ENCODE measurements at regions not wholly inside any gene's neighbourhood (a gene's known extent, or its start where the extent isn't known, plus 50 kb on each side); places are given as distances from the start of the nearest gene placed in this dataset.

DNA sequence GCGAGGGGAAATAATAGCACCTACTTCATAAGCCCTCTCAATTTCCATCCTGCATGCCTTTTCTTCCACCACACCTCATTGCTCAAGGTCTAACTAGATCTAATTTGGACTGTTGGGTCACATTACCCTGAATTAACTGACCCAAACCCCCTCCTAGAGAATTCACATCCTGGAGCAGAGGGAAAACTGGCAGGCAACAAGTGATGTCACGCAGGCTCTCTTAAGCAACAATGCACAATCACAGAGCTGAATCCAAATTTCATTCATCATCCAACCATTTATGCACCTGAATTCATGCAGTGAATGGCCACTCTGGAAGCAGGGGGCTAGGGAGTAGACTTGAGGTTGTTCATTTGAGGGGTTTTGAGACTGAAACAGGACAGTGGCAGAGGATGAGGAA, 107.7 kb upstream of the HUWE1 start:
- Histone ChIP-seq H3K9ac (ENCODE audit: low read depth in 1 of 2, low read length in 2 of 2) (no peak overlapping the region), H3K27me3 (ENCODE audit: control insufficient read depth in 4 of 4, insufficient read depth in 4 of 4, low read length in 3 of 4) (no peaks in the 10 kb centered on the region), H3K9me3 (ENCODE audit: control insufficient read depth in 4 of 4, low read length in 3 of 4) (no peaks in the 10 kb centered on the region), H3K36me3 (ENCODE audit: control insufficient read depth in 4 of 4, insufficient read depth in 3 of 4, low read depth in 1 of 4, low read length in 3 of 4) (no peaks in the 10 kb centered on the region), H3K27ac (ENCODE audit: low read depth in 1 of 2, low read length in 2 of 2) (no peak overlapping the region), H3K4me3 (ENCODE audit: low read depth in 1 of 3, low read length in 3 of 3) (no peak overlapping the region), H3K4me1 (ENCODE audit: control insufficient read depth in 4 of 4, insufficient read depth in 4 of 4, low read length in 3 of 4) (no peaks in the 10 kb centered on the region)
- DNase-seq (ENCODE audit: low spot score): no peak
- TF ChIP-seq EGR1 (IDR thresholded peaks at IDR 0.05; ENCODE audit: low read depth in 2 of 2): no peak
- TF ChIP-seq, protein P1, sequence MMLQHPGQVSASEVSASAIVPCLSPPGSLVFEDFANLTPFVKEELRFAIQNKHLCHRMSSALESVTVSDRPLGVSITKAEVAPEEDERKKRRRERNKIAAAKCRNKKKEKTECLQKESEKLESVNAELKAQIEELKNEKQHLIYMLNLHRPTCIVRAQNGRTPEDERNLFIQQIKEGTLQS (IDR thresholded peaks at IDR 0.05): no peak
- TF ChIP-seq TAF1 (conservative IDR thresholded peaks at IDR 0.05): no peak
- TF ChIP-seq SP1 (IDR thresholded peaks at IDR 0.05): no peak
- TF ChIP-seq, protein P2, sequence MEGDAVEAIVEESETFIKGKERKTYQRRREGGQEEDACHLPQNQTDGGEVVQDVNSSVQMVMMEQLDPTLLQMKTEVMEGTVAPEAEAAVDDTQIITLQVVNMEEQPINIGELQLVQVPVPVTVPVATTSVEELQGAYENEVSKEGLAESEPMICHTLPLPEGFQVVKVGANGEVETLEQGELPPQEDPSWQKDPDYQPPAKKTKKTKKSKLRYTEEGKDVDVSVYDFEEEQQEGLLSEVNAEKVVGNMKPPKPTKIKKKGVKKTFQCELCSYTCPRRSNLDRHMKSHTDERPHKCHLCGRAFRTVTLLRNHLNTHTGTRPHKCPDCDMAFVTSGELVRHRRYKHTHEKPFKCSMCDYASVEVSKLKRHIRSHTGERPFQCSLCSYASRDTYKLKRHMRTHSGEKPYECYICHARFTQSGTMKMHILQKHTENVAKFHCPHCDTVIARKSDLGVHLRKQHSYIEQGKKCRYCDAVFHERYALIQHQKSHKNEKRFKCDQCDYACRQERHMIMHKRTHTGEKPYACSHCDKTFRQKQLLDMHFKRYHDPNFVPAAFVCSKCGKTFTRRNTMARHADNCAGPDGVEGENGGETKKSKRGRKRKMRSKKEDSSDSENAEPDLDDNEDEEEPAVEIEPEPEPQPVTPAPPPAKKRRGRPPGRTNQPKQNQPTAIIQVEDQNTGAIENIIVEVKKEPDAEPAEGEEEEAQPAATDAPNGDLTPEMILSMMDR (IDR thresholded peaks at IDR 0.05; ENCODE audit: low read depth, low read length, missing input control): no peak
- TF ChIP-seq YY1 (IDR thresholded peaks at IDR 0.05): no peak
- TF ChIP-seq GABPA (IDR thresholded peaks at IDR 0.05 in 1 of 2, conservative IDR thresholded peaks at IDR 0.05 in 1 of 2): no peak
- no peak for TF ChIP-seq FOXA1 (IDR thresholded peaks at IDR 0.05)
- TF ChIP-seq HNF4G (IDR thresholded peaks at IDR 0.05): no peak
- TF ChIP-seq JUND (IDR thresholded peaks at IDR 0.05): no peak
- TF ChIP-seq, protein P3, sequence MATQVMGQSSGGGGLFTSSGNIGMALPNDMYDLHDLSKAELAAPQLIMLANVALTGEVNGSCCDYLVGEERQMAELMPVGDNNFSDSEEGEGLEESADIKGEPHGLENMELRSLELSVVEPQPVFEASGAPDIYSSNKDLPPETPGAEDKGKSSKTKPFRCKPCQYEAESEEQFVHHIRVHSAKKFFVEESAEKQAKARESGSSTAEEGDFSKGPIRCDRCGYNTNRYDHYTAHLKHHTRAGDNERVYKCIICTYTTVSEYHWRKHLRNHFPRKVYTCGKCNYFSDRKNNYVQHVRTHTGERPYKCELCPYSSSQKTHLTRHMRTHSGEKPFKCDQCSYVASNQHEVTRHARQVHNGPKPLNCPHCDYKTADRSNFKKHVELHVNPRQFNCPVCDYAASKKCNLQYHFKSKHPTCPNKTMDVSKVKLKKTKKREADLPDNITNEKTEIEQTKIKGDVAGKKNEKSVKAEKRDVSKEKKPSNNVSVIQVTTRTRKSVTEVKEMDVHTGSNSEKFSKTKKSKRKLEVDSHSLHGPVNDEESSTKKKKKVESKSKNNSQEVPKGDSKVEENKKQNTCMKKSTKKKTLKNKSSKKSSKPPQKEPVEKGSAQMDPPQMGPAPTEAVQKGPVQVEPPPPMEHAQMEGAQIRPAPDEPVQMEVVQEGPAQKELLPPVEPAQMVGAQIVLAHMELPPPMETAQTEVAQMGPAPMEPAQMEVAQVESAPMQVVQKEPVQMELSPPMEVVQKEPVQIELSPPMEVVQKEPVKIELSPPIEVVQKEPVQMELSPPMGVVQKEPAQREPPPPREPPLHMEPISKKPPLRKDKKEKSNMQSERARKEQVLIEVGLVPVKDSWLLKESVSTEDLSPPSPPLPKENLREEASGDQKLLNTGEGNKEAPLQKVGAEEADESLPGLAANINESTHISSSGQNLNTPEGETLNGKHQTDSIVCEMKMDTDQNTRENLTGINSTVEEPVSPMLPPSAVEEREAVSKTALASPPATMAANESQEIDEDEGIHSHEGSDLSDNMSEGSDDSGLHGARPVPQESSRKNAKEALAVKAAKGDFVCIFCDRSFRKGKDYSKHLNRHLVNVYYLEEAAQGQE (IDR thresholded peaks at IDR 0.05): no peak
- TF ChIP-seq, protein P4, sequence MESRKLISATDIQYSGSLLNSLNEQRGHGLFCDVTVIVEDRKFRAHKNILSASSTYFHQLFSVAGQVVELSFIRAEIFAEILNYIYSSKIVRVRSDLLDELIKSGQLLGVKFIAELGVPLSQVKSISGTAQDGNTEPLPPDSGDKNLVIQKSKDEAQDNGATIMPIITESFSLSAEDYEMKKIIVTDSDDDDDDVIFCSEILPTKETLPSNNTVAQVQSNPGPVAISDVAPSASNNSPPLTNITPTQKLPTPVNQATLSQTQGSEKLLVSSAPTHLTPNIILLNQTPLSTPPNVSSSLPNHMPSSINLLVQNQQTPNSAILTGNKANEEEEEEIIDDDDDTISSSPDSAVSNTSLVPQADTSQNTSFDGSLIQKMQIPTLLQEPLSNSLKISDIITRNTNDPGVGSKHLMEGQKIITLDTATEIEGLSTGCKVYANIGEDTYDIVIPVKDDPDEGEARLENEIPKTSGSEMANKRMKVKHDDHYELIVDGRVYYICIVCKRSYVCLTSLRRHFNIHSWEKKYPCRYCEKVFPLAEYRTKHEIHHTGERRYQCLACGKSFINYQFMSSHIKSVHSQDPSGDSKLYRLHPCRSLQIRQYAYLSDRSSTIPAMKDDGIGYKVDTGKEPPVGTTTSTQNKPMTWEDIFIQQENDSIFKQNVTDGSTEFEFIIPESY (IDR thresholded peaks at IDR 0.05): no peak
- no peak for TF ChIP-seq RAD21 (IDR thresholded peaks at IDR 0.05)
- no peak for TF ChIP-seq RXRA (IDR thresholded peaks at IDR 0.05)
- no peak for TF ChIP-seq FOXA2 (IDR thresholded peaks at IDR 0.05)
- 93% methylated on average over 2 of the region's 2 CpGs for WGBS

DNA sequence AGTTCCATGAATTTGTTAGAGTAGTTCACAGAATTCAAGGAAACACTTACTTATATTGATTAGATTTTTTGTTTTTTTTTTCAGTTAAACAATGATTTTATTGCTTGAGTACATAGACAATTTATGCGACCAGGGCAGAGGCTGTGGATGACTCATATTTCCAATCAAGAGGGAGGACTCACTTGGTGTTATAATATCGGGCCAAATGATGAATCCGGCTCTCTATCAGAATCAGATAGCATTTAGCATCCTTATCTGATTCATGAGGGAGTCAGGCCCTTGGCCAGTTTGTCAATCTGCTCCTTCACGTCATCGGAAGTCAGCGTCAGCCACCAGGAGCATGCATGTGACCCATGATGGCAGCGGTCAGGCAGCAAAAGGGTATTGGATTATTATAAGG, 82.3 kb upstream of the HUWE1 start:
- WGBS: 83% methylated on average over 7 of the region's 7 CpGs
- TF ChIP-seq, protein P1 (IDR thresholded peaks at IDR 0.05): no peak
- TF ChIP-seq NR2F2 (IDR thresholded peaks at IDR 0.05) (no peak), HNF4A (conservative IDR thresholded peaks at IDR 0.05) (no peak), FOXA1 (IDR thresholded peaks at IDR 0.05) (no peak), HNF4G (IDR thresholded peaks at IDR 0.05) (no peak), SP1 (IDR thresholded peaks at IDR 0.05) (no peak), RAD21 (IDR thresholded peaks at IDR 0.05) (no peak), GABPA (IDR thresholded peaks at IDR 0.05 in 1 of 2, conservative IDR thresholded peaks at IDR 0.05 in 1 of 2) (no peak), YY1 (IDR thresholded peaks at IDR 0.05) (no peak), EGR1 (IDR thresholded peaks at IDR 0.05; ENCODE audit: low read depth in 2 of 2) (no peak), JUND (IDR thresholded peaks at IDR 0.05) (no peak)
- TF ChIP-seq, protein P4 (IDR thresholded peaks at IDR 0.05): no peak
- TF ChIP-seq, protein P2 (IDR thresholded peaks at IDR 0.05; ENCODE audit: low read depth, low read length, missing input control): no peak

More for the DNA sequence above, 82.3 kb upstream of the HUWE1 start:
- H3K9me3 ChIP-seq (ENCODE audit: control insufficient read depth in 4 of 4, low read length in 3 of 4): no peaks in the 10 kb centered on the region
- no peak overlapping the region for H3K27ac ChIP-seq (ENCODE audit: low read depth in 1 of 2, low read length in 2 of 2)
- H3K4me1 ChIP-seq (ENCODE audit: control insufficient read depth in 4 of 4, insufficient read depth in 4 of 4, low read length in 3 of 4): no peaks in the 10 kb centered on the region
- H3K4me3 ChIP-seq (ENCODE audit: low read depth in 1 of 3, low read length in 3 of 3): no peak overlapping the region
- H3K36me3 ChIP-seq (ENCODE audit: control insufficient read depth in 4 of 4, insufficient read depth in 3 of 4, low read depth in 1 of 4, low read length in 3 of 4): no peaks in the 10 kb centered on the region
- DNase-seq (ENCODE audit: low spot score): no peak
- H3K9ac ChIP-seq (ENCODE audit: low read depth in 1 of 2, low read length in 2 of 2): no peak overlapping the region
- no peaks in the 10 kb centered on the region for H3K27me3 ChIP-seq (ENCODE audit: control insufficient read depth in 4 of 4, insufficient read depth in 4 of 4, low read length in 3 of 4)
